HEK293T (cell line): ENCODE measurements at regions not wholly inside any gene's neighbourhood (a gene's known extent, or its start where the extent isn't known, plus 50 kb on each side); places are given as distances from the start of the nearest gene placed in this dataset.

Experiments used
- CTBP1 ChIP-seq: fragments of 450-650 bp; IDR thresholded peaks from 2 replicates; pipeline ENCODE4 v1.6.1; 2016; ENCODE audit warnings: borderline replicate concordance
- ELF4 ChIP-seq: fragments of 450-650 bp; IDR thresholded peaks from 2 replicates; pipeline ENCODE4 v1.6.1; 2017; ENCODE audit warnings: antibody characterized with exemption
- FOXM1 ChIP-seq: fragments of 450-650 bp; IDR thresholded peaks from 2 replicates; pipeline ENCODE4 v1.6.1; 2017; ENCODE audit warnings: mild to moderate bottlenecking, borderline replicate concordance
- PKNOX1 ChIP-seq: fragments of 450-650 bp; IDR thresholded peaks from 2 replicates; pipeline ENCODE4 v1.6.1; 2016
- SP1 ChIP-seq: fragments of 450-650 bp; IDR thresholded peaks from 2 replicates; pipeline ENCODE4 v1.6.1; 2017

- TF ChIP-seq FOXM1 (no peak), SP1 (no peak), ELF4 (no peak), PKNOX1 (no peak), CTBP1 (no peak)
Measured at GRCh38 chr5:86983208-86983607, 284.5 kb upstream of the RASA1 start.
